Upper lobe of right lung (tissue), 1 donor: ENCODE measurements at regions not wholly inside any gene's neighbourhood (a gene's known extent, or its start where the extent isn't known, plus 50 kb on each side); places are given as distances from the start of the nearest gene placed in this dataset.

Experiments used
- ATAC-seq: fragments of 200-7000 bp; cut with Tn5 transposase; one replicate; pipeline ENCODE4 v1.9.1; 2020; ENCODE audit warnings: mild to moderate bottlenecking, moderate library complexity
- DNase-seq: peaks from one replicate; pipeline ENCODE4 v3.0.0-alpha.2; 2020
- H3K27ac ChIP-seq: fragments of 200-600 bp; one replicate; pipeline ENCODE4 v1.8.0; 2022
- H3K27me3 ChIP-seq: fragments of 200-600 bp; one replicate; pipeline ENCODE4 v1.8.0; 2022; ENCODE audit warnings: mild to moderate bottlenecking
- H3K36me3 ChIP-seq: fragments of 200-600 bp; one replicate; pipeline ENCODE4 v1.8.0; 2022
- H3K4me1 ChIP-seq: fragments of 200-600 bp; one replicate; pipeline ENCODE4 v1.8.0; 2022
- H3K4me3 ChIP-seq: fragments of 200-600 bp; one replicate; pipeline ENCODE4 v1.8.0; 2022; ENCODE audit warnings: mild to moderate bottlenecking
- H3K9me3 ChIP-seq: fragments of 200-600 bp; one replicate; pipeline ENCODE4 v1.8.0; 2022
- intact Hi-C: fragments of 100-400 bp; cut with DNase I; formaldehyde crosslinking; loops from one replicate; pipeline ENCODE4 v1.11.0; 2022
- TF ChIP-seq, protein P1 (sequence below): fragments of 200-600 bp; IDR thresholded peaks from one replicate; pipeline ENCODE4 v1.8.0; 2022; ENCODE audit warnings: antibody characterized with exemption
- donor health status: DM: no; HTN: yes; CAD: no; lungs with severe emphysema.

DNA sequence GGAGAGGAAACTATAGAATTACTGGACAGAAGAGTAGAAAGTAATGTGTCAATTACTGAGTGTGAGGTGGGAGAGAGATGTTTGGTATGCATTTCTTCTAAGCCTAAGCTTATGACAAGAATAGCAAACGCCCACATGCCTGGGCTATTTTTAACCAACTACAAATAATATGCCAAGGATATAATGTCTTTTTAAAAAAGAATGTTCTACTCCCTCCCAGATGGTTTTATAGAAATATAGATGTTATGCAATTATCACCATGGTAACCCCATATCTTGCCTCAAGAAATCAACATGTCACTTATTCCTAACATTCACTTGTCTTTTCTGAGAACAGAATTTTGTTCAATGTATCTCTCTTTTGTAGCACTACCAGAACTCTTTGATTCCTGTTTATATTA lies 996.7 kb upstream of the CHORDC1 start:
- ATAC-seq (no peak), DNase-seq (no peak)
- H3K4me3 ChIP-seq: no peak overlapping the region
- TF ChIP-seq, protein P1, sequence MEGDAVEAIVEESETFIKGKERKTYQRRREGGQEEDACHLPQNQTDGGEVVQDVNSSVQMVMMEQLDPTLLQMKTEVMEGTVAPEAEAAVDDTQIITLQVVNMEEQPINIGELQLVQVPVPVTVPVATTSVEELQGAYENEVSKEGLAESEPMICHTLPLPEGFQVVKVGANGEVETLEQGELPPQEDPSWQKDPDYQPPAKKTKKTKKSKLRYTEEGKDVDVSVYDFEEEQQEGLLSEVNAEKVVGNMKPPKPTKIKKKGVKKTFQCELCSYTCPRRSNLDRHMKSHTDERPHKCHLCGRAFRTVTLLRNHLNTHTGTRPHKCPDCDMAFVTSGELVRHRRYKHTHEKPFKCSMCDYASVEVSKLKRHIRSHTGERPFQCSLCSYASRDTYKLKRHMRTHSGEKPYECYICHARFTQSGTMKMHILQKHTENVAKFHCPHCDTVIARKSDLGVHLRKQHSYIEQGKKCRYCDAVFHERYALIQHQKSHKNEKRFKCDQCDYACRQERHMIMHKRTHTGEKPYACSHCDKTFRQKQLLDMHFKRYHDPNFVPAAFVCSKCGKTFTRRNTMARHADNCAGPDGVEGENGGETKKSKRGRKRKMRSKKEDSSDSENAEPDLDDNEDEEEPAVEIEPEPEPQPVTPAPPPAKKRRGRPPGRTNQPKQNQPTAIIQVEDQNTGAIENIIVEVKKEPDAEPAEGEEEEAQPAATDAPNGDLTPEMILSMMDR: no peak
- intact Hi-C loops: no loop called here
- H3K4me1 ChIP-seq: no peaks in the 10 kb centered on the region
- H3K27ac ChIP-seq: no peak overlapping the region
- no peaks in the 10 kb centered on the region for H3K9me3 ChIP-seq
- H3K36me3 ChIP-seq: no peaks in the 10 kb centered on the region
- no peaks in the 10 kb centered on the region for H3K27me3 ChIP-seq

DNA sequence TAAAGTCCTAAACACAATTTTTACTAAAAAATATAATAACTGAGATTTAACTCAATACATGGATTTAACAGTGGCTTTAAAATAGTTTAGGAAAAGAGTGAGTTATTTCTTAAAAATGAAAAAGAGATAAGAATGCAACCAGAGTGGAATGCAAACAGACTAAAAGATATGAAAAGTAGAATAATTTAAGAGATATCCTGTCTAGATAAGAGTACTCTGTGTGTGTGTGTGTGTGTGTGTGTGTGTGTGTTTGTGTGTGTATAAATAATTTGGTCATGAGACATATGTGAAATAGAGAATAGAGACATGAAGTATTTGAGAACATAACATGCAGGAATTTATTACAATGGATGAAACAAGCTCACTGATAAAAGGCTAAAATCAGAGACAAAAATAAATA lies 986.9 kb upstream of the CHORDC1 start:
- Histone ChIP-seq H3K4me1 (no peaks in the 10 kb centered on the region), H3K27me3 (no peaks in the 10 kb centered on the region), H3K27ac (no peak overlapping the region), H3K9me3 (no peaks in the 10 kb centered on the region), H3K36me3 (no peaks in the 10 kb centered on the region), H3K4me3 (no peak overlapping the region)
- DNase-seq (no peak), ATAC-seq (no peak)
- TF ChIP-seq, protein P1: no peak
- intact Hi-C loops: no loop called here

DNA sequence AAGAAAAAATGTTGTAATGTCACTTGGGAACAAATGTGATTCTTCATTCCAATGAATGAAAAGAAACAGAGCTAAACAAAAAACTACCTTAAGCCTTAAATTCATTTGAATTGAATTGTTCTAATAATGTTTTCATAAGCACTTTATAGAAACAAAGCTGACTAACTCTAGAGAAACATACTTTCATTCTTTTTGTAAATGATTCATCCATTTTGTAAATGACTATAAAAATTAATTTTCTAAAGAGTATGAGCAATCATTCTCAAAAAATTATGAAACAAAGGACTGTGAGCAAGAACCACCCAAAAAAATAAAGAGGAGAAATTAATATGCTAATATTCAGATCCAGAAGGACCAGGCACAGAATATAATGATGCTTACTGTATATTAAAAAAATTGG lies 986.5 kb upstream of the CHORDC1 start:
- Histone ChIP-seq H3K4me3 (no peak overlapping the region), H3K36me3 (no peaks in the 10 kb centered on the region), H3K27ac (no peak overlapping the region), H3K9me3 (no peaks in the 10 kb centered on the region), H3K27me3 (no peaks in the 10 kb centered on the region), H3K4me1 (no peaks in the 10 kb centered on the region)
- intact Hi-C loops: no loop called here
- DNase-seq (no peak), ATAC-seq (no peak)
- TF ChIP-seq, protein P1: no peak

DNA sequence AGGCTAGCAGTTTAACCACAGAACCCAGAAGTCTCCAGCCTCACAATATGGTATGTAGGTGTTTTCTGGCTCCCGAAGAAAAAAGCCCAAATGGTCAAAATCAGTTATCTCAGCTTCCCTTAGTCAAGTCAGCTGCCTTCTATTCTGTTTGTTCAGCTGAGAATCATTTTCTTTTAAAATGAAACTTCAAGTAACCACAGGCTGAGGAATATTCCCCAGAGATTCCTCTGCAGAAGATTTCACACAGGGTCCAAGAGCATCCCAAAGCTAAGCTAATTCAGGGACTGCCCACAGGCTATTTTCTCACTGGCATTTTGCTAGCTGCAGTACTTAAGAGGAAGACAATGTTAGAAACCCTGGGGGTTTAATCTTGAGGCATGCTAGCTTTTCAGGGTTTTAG lies 977.0 kb upstream of the CHORDC1 start:
- intact Hi-C loops: no loop called here
- no peak for DNase-seq
- Histone ChIP-seq H3K27ac (no peak overlapping the region), H3K4me3 (no peak overlapping the region), H3K27me3 (no peaks in the 10 kb centered on the region), H3K36me3 (no peaks in the 10 kb centered on the region), H3K4me1 (no peaks in the 10 kb centered on the region), H3K9me3 (no peaks in the 10 kb centered on the region)
- ATAC-seq: no peak
- TF ChIP-seq, protein P1: no peak

DNA sequence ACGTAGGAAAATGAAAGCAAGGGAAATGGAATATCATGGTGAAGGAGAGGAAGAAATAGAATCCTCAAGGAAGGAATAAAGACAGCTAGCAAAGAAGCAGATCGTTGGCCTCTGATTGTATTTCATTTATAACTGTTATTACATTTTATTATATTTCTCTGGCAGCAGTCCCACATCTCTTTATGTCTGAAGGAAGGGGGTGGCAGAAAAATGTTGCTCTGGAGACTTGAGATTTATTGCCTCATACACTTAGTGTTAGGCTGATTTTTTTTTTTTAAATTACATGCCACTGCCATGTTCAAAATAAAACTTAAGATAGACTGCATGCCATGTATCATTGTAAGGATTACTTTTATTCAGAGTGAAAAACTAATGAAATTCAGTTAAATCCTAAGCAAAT lies 971.7 kb upstream of the CHORDC1 start:
- H3K4me3 ChIP-seq: no peak overlapping the region
- no peaks in the 10 kb centered on the region for H3K27me3 ChIP-seq
- DNase-seq (no peak), ATAC-seq (no peak)
- no peaks in the 10 kb centered on the region for H3K9me3 ChIP-seq
- intact Hi-C loops: no loop called here
- H3K4me1 ChIP-seq: no peaks in the 10 kb centered on the region
- no peak overlapping the region for H3K27ac ChIP-seq
- TF ChIP-seq, protein P1: no peak
- no peaks in the 10 kb centered on the region for H3K36me3 ChIP-seq

DNA sequence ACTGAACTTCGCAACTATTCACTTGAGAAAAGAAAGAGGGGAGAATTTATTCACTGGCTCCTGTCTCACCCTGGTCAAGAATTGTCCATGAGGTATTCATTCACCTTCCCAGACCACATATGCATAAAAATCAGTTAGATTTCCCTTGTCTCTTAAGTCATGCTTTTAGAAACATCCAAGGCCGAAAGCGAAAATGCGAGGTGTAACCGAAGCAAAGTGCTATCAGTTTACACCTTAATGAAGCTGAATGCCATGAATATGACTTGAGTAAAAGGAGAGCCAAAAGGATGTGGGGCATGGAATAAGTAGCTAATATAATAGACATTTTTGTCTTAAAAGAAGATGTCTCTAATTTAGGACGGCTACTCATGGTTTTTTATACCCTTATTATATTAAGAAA lies 965.6 kb upstream of the CHORDC1 start:
- no peak for ATAC-seq
- H3K4me3 ChIP-seq: no peak overlapping the region
- no peak overlapping the region for H3K27ac ChIP-seq
- H3K27me3 ChIP-seq: no peaks in the 10 kb centered on the region
- DNase-seq: no peak
- intact Hi-C loops: no loop called here
- H3K9me3 ChIP-seq: no peaks in the 10 kb centered on the region
- H3K36me3 ChIP-seq: no peaks in the 10 kb centered on the region
- no peaks in the 10 kb centered on the region for H3K4me1 ChIP-seq
- TF ChIP-seq, protein P1: no peak
